ENCODE measurements at regions not wholly inside any gene's neighbourhood (a gene's known extent, or its start where the extent isn't known, plus 50 kb on each side); places are given as distances from the start of the nearest gene placed in this dataset.
"Not testable (repeated sequence)": the region's sequence is repeated elsewhere in the genome, so short reads cannot be mapped to it uniquely, and the experiment has no call there.

- no peak for DNase-seq
Measured at GRCh38 chr5:135154197-135154596, 120.2 kb upstream of the PITX1 start.

GRCh38 chr5:135153661-135154060 is 119.6 kb upstream of the PITX1 start:
- DNase-seq: no peak

- no peak for DNase-seq
Measured at GRCh38 chr5:135153259-135153658, 119.2 kb upstream of the PITX1 start.

- not testable (repeated sequence) for DNase-seq
Measured at GRCh38 chr5:135151660-135152059, 117.6 kb upstream of the PITX1 start.

- DNase-seq: no peak
Measured at GRCh38 chr5:135151256-135151655, 117.2 kb upstream of the PITX1 start.

GRCh38 chr5:135150767-135151166 is 116.7 kb upstream of the PITX1 start:
- DNase-seq: no peak

GRCh38 chr5:135149956-135150723 is 116.1 kb upstream of the PITX1 start:
- DNase-seq: no peak

GRCh38 chr5:135149229-135149955 is 115.4 kb upstream of the PITX1 start:
- no peak for DNase-seq

GRCh38 chr5:135147294-135148090 is 113.5 kb upstream of the PITX1 start:
- no peak for DNase-seq

- no peak for DNase-seq
Measured at GRCh38 chr5:135145985-135146384, 112.0 kb upstream of the PITX1 start.

GRCh38 chr5:135143682-135144081 is 109.7 kb upstream of the PITX1 start:
- DNase-seq: not testable (repeated sequence)

GRCh38 chr5:135141303-135142268 is 107.6 kb upstream of the PITX1 start:
- DNase-seq: no peak

GRCh38 chr5:135140446-135141204 is 106.6 kb upstream of the PITX1 start:
- DNase-seq: no peak

- DNase-seq: no peak
Measured at GRCh38 chr5:135139381-135140134, 105.5 kb upstream of the PITX1 start.

GRCh38 chr5:135138116-135138850 is 104.3 kb upstream of the PITX1 start:
- DNase-seq: no peak

- DNase-seq: no peak
Measured at GRCh38 chr5:135137146-135137915, 103.3 kb upstream of the PITX1 start.

- no peak for DNase-seq
Measured at GRCh38 chr5:135136546-135136945, 102.5 kb upstream of the PITX1 start.

GRCh38 chr5:135135530-135136226 is 101.7 kb upstream of the PITX1 start:
- no peak for DNase-seq

Measured in activated naive CD4-positive, alpha-beta T cell treated with anti-CD3 and anti-CD28 coated beads, Interleukin-2, amount 50 U/mL, for 16 hours (primary cell).